ENCODE measurements at regions not wholly inside any gene's neighbourhood (a gene's known extent, or its start where the extent isn't known, plus 50 kb on each side); places are given as distances from the start of the nearest gene placed in this dataset.

DNA sequence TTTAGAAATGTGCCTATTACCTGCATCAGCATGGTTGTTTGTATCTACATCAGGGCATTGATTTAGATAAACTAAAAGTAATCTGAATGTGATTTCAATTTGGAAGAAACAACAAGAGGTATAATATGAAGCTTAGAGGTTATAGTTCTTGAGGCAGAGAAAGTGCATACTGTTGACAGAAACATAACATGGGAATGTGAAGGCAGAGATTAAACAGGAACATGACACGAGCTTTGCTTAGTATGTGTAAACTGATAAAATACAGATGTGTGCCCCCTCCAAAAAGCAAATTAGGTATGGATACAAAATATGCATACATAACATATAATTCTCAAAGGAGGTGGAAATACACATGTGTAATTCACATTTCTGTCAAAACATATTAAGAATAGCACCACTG lies 1180.2 kb upstream of the ADGRL3 start:
- H3K9me3 ChIP-seq (ENCODE audit: control insufficient read depth, insufficient read depth, low read length): no peaks in the 10 kb centered on the region
- no peaks in the 10 kb centered on the region for H3K4me1 ChIP-seq (ENCODE audit: control insufficient read depth, insufficient read depth, low read length)
- H3K27ac ChIP-seq (ENCODE audit: low read length): no peak overlapping the region
- WGBS (ENCODE audit: insufficient coverage, insufficient read length): no CpG with 5 or more reads among the region's 1 CpG
- H3K27me3 ChIP-seq (ENCODE audit: control insufficient read depth, insufficient read depth, low read length): no peaks in the 10 kb centered on the region
- no peaks in the 10 kb centered on the region for H3K36me3 ChIP-seq (ENCODE audit: control insufficient read depth, insufficient read depth, low read length)
- DNase-seq (ENCODE audit: low read depth, low spot score): no peak
- H3K4me3 ChIP-seq (ENCODE audit: low read length): no peak overlapping the region

DNA sequence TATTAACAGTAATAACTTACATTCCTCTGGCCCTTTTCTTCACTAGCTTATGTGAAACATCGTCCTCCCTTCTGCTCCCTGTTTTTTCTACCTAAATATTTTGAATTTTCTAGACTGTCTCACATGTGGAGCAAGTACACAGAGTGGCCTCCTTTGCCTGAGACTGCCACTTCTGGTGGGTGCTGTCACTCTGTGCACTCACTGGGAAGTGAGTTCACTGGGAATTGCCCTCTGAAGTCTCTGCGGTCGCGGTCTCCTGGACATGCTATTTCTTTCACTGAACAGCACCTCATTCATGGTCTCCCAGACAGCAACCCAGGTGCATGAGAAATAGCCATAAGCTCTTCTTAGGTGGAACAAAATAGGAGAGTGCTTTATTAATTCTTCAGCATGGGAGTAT lies 1179.7 kb upstream of the ADGRL3 start:
- no peaks in the 10 kb centered on the region for H3K4me1 ChIP-seq (ENCODE audit: control insufficient read depth, insufficient read depth, low read length)
- no peak overlapping the region for H3K4me3 ChIP-seq (ENCODE audit: low read length)
- no CpG with 5 or more reads among the region's 4 CpGs for WGBS (ENCODE audit: insufficient coverage, insufficient read length)
- H3K27ac ChIP-seq (ENCODE audit: low read length): no peak overlapping the region
- DNase-seq (ENCODE audit: low read depth, low spot score): no peak
- H3K36me3 ChIP-seq (ENCODE audit: control insufficient read depth, insufficient read depth, low read length): no peaks in the 10 kb centered on the region
- H3K27me3 ChIP-seq (ENCODE audit: control insufficient read depth, insufficient read depth, low read length): no peaks in the 10 kb centered on the region
- H3K9me3 ChIP-seq (ENCODE audit: control insufficient read depth, insufficient read depth, low read length): no peaks in the 10 kb centered on the region

DNA sequence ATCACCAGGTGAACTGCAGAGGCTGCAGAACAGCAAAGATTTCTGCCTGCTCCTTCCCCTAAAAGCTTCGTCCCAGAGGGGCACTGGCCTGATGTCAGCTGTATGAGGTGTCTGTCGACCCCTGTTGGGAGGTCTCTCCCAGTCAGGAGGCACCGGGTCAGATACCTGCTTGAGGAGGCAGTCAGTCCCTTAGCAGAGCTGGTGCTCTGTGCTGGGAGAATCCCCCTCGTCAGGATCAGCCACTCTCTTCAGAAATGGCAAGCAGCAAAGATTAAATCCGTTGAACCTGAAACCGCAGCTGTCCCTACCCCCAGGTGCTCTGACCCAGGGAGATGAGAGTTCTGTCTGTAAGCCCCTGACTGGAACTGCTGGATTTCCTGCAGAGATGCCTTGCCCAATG lies 1166.3 kb upstream of the ADGRL3 start:
- Histone ChIP-seq H3K4me1 (ENCODE audit: control insufficient read depth, insufficient read depth, low read length) (0 out of 2 replicates have a peak, but pooled peaks cover 1% of the 10 kb centered on the region), H3K4me3 (ENCODE audit: low read length) (no peak overlapping the region), H3K27me3 (ENCODE audit: control insufficient read depth, insufficient read depth, low read length) (no peaks in the 10 kb centered on the region), H3K9me3 (ENCODE audit: control insufficient read depth, insufficient read depth, low read length) (no peaks in the 10 kb centered on the region), H3K36me3 (ENCODE audit: control insufficient read depth, insufficient read depth, low read length) (no peaks in the 10 kb centered on the region), H3K27ac (ENCODE audit: low read length) (no peak overlapping the region)
- no CpG with 5 or more reads among the region's 6 CpGs for WGBS (ENCODE audit: insufficient coverage, insufficient read length)
- DNase-seq (ENCODE audit: low read depth, low spot score): no peak

DNA sequence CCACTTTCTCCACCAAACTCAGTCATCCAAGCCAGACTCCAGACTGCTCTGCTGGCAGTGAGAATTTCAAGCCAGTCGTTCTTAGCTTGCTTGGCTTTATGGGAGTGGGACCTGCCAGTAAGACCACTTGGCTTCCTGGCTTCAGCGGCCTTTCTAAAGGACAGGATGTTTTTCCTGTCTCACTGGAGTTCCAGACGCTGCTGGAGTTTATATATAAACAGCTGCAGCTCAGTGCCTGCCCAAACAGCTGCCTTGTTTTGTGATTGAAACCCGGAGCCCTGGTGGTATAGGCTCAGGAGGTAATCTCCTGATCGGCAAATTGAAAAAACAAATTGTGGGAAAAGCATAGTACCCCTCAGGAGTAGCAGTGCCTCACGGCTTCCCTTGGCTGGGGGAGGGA lies 1165.8 kb upstream of the ADGRL3 start:
- Histone ChIP-seq H3K27me3 (ENCODE audit: control insufficient read depth, insufficient read depth, low read length) (no peaks in the 10 kb centered on the region), H3K27ac (ENCODE audit: low read length) (no peak overlapping the region), H3K4me1 (ENCODE audit: control insufficient read depth, insufficient read depth, low read length) (0 out of 2 replicates have a peak, but pooled peaks cover 1% of the 10 kb centered on the region), H3K9me3 (ENCODE audit: control insufficient read depth, insufficient read depth, low read length) (no peaks in the 10 kb centered on the region), H3K4me3 (ENCODE audit: low read length) (no peak overlapping the region), H3K36me3 (ENCODE audit: control insufficient read depth, insufficient read depth, low read length) (no peaks in the 10 kb centered on the region)
- DNase-seq (ENCODE audit: low read depth, low spot score): no peak
- WGBS (ENCODE audit: insufficient coverage, insufficient read length): no CpG with 5 or more reads among the region's 6 CpGs

DNA sequence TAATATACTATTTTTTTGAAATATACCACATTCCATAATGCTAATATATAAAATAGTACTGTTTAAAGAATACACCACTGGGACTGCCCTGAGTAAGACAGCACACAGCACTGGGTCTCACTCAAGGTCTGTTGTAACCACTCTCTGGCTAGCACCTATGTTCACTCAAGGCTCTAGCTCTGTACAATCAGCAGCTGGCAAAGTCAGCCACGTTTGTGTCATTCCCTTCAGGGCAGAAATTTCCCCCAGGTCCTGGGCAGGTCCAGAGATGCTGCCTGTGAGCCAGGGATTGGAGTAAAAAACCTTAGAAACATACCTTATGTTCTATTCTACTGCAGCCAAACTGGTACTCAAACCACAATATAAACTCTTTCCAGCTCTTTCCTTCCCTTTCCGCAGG lies 1160.2 kb upstream of the ADGRL3 start:
- H3K27me3 ChIP-seq (ENCODE audit: control insufficient read depth, insufficient read depth, low read length): no peaks in the 10 kb centered on the region
- no peak overlapping the region for H3K27ac ChIP-seq (ENCODE audit: low read length)
- H3K4me3 ChIP-seq (ENCODE audit: low read length): no peak overlapping the region
- WGBS (ENCODE audit: insufficient coverage, insufficient read length): no CpG with 5 or more reads among the region's 2 CpGs
- H3K9me3 ChIP-seq (ENCODE audit: control insufficient read depth, insufficient read depth, low read length): no peaks in the 10 kb centered on the region; the same call in 1 of the 2 replicates
- no peak for DNase-seq (ENCODE audit: low read depth, low spot score)
- no peaks in the 10 kb centered on the region; the same call in 1 of the 2 replicates for H3K36me3 ChIP-seq (ENCODE audit: control insufficient read depth, insufficient read depth, low read length)
- H3K4me1 ChIP-seq (ENCODE audit: control insufficient read depth, insufficient read depth, low read length): no peaks in the 10 kb centered on the region

DNA sequence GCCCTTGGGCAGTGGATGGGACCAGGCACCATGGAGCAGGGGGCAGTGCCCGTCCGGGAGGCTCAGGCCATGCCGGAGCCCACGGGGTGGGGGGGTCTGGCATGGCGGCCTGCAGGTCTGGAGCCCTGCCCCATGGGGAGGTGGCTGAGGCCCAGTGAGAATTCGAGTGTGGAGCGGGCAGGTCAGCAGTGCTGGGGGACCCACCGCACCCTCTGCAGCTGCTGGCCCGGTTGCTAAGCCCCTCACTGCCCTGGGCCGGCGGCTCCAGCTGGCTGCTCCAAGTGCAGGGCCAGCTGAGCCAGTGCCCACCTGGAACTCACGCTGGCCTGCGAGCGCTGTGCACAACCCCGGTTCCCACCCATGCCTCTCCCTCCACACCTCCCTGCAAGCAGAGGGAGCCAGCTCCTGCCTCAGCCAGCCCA lies 1157.9 kb upstream of the ADGRL3 start:
- Histone ChIP-seq H3K27ac (ENCODE audit: low read length) (no peak overlapping the region), H3K4me1 (ENCODE audit: control insufficient read depth, insufficient read depth, low read length) (no peaks in the 10 kb centered on the region), H3K36me3 (ENCODE audit: control insufficient read depth, insufficient read depth, low read length) (no peaks in the 10 kb centered on the region; the same call in 1 of the 2 replicates), H3K4me3 (ENCODE audit: low read length) (no peak overlapping the region), H3K27me3 (ENCODE audit: control insufficient read depth, insufficient read depth, low read length) (no peaks in the 10 kb centered on the region), H3K9me3 (ENCODE audit: control insufficient read depth, insufficient read depth, low read length) (no peaks in the 10 kb centered on the region; the same call in 1 of the 2 replicates)
- DNase-seq (ENCODE audit: low read depth, low spot score): no peak
- WGBS (ENCODE audit: insufficient coverage, insufficient read length): no CpG with 5 or more reads among the region's 15 CpGs

DNA sequence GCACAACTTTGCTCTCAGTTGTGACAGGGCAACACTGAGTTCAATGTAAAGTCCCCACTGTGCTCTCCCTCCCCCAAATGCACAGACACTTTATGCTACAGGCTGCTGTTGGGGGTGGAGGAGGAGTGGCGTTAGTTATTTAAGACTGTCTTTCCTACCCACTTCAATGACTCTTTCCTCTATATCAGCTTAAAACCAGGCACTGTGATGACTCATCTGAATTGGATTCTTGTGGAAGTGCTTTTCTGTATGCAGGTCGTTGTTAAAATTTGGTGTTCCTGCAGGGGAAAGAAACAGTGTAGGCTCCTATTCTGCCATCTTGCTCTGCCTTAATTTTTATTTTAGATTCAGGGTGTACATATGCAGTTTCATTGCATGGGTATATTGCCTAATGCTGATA lies 1157.2 kb upstream of the ADGRL3 start:
- no peaks in the 10 kb centered on the region for H3K27me3 ChIP-seq (ENCODE audit: control insufficient read depth, insufficient read depth, low read length)
- H3K36me3 ChIP-seq (ENCODE audit: control insufficient read depth, insufficient read depth, low read length): no peaks in the 10 kb centered on the region; the same call in 1 of the 2 replicates
- no peak for DNase-seq (ENCODE audit: low read depth, low spot score)
- WGBS (ENCODE audit: insufficient coverage, insufficient read length): no CpG with 5 or more reads among the region's 2 CpGs
- H3K9me3 ChIP-seq (ENCODE audit: control insufficient read depth, insufficient read depth, low read length): no peaks in the 10 kb centered on the region; the same call in 1 of the 2 replicates
- no peaks in the 10 kb centered on the region for H3K4me1 ChIP-seq (ENCODE audit: control insufficient read depth, insufficient read depth, low read length)
- H3K27ac ChIP-seq (ENCODE audit: low read length): no peak overlapping the region
- H3K4me3 ChIP-seq (ENCODE audit: low read length): no peak overlapping the region

DNA sequence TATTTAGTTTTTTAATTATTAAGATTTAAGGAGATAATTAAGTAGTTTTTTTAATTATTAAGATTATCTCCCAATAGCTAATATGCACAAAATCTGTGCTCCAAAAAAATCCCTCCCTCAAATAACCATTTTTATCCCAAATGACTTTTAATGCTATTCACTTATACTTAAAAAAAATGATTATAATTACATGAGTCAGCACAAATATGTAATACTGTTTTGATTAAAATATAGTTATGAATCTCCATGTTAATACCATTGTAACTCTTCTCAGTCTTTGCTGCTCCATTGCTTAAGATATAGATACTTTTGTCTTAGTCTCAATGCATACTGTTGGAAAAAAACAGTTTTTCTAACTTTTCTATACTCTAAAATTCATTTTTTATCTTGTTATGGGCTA lies 1121.1 kb upstream of the ADGRL3 start:
- Histone ChIP-seq H3K4me3 (ENCODE audit: low read length) (no peak overlapping the region), H3K9me3 (ENCODE audit: control insufficient read depth, insufficient read depth, low read length) (no peaks in the 10 kb centered on the region), H3K27ac (ENCODE audit: low read length) (no peak overlapping the region), H3K4me1 (ENCODE audit: control insufficient read depth, insufficient read depth, low read length) (no peaks in the 10 kb centered on the region), H3K27me3 (ENCODE audit: control insufficient read depth, insufficient read depth, low read length) (no peaks in the 10 kb centered on the region), H3K36me3 (ENCODE audit: control insufficient read depth, insufficient read depth, low read length) (no peaks in the 10 kb centered on the region)
- DNase-seq (ENCODE audit: low read depth, low spot score): no peak

DNA sequence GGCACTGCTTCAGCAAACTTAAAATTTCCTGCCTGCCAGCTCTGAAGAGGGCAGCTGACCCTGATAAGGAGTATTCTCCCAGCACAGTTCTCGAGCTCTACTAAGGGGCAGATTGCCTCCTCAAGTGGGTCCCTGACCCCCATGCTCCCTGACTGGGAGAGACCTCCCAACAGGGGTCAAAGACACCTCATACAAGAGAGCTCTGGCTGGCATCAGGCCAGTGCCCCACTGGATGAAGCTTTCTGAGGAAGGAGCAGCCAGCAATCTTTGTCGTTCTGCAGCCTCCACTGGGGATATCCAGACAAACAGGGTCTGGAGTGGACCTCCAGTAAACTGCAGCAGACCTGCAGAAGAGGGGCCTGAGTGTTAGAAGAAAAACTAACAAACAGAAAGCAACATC lies 1118.3 kb upstream of the ADGRL3 start:
- Histone ChIP-seq H3K27ac (ENCODE audit: low read length) (no peak overlapping the region), H3K36me3 (ENCODE audit: control insufficient read depth, insufficient read depth, low read length) (no peaks in the 10 kb centered on the region), H3K4me1 (ENCODE audit: control insufficient read depth, insufficient read depth, low read length) (no peaks in the 10 kb centered on the region), H3K27me3 (ENCODE audit: control insufficient read depth, insufficient read depth, low read length) (no peaks in the 10 kb centered on the region), H3K9me3 (ENCODE audit: control insufficient read depth, insufficient read depth, low read length) (no peaks in the 10 kb centered on the region), H3K4me3 (ENCODE audit: low read length) (no peak overlapping the region)
- WGBS (ENCODE audit: insufficient coverage, insufficient read length): no CpG with 5 or more reads among the region's 2 CpGs
- no peak for DNase-seq (ENCODE audit: low read depth, low spot score)

DNA sequence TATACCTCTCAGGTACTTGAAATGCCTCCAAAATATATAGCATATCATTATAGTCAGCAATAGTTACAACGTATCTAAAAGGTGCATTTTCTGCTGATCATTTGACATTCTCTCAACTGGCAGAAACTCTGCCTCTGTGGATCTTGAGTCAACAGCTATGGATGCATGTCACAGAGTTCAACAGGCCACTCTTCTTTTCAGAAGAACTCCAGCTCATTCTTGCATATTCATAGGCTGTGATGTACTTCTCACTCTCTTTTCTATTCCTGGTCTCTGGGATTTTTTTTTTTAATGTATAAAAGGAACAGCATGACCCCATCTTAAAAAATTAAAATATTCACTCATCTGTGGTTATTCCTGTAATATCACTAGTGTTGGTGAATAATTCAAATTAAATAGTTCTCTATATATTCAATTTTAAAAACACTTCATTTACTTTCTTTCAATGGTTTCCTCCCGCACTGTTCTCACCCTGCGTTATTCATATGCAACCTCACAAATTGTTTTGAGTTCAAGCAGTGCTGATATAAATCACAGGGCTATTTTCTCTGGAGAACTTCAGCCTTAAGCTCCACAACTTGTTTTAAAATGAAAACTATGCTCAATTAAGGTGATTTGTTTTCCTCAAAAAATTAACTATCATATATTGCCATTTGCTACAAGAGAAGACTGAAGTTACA lies 1111.2 kb upstream of the ADGRL3 start:
- Histone ChIP-seq H3K4me3 (ENCODE audit: low read length) (no peak overlapping the region), H3K27me3 (ENCODE audit: control insufficient read depth, insufficient read depth, low read length) (no peaks in the 10 kb centered on the region), H3K36me3 (ENCODE audit: control insufficient read depth, insufficient read depth, low read length) (no peaks in the 10 kb centered on the region), H3K4me1 (ENCODE audit: control insufficient read depth, insufficient read depth, low read length) (no peaks in the 10 kb centered on the region), H3K27ac (ENCODE audit: low read length) (no peak overlapping the region), H3K9me3 (ENCODE audit: control insufficient read depth, insufficient read depth, low read length) (no peaks in the 10 kb centered on the region)
- WGBS (ENCODE audit: insufficient coverage, insufficient read length): no CpG with 5 or more reads among the region's 3 CpGs
- DNase-seq (ENCODE audit: low read depth, low spot score): no peak

DNA sequence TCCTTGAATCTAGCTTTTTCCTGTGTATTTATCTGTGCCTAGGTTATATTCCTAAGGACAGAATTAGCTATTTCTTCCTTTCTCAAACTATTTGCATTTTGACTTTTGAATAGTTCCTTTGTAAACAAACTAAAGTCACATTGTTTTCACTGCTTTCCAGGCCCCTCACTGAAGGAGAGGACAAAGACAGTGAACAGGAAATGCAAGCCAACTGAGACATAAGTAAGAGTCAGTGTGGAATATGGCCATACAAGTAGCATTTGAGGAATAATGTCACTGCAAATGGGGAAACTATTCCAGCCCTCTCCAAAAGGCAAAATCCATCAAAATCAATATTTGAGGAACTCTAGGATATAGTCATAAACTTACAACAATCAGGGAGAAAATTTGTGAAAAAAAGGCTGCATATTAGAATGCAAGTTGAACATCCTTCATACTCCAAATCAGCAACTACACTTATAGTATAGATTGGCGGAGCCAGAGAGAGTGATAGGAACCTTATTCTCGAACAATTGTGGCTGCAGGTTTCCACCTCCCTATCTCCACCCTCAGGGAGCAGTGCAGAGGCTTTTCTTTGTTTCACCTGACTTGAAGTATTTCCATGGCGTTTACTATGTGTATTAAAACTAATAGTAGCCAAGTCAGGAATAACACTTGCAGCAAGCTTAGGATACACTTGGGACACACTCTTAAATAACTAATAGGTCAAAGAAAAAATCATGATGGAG lies 1110.4 kb upstream of the ADGRL3 start:
- no CpG with 5 or more reads among the region's 3 CpGs for WGBS (ENCODE audit: insufficient coverage, insufficient read length)
- Histone ChIP-seq H3K9me3 (ENCODE audit: control insufficient read depth, insufficient read depth, low read length) (no peaks in the 10 kb centered on the region), H3K27me3 (ENCODE audit: control insufficient read depth, insufficient read depth, low read length) (no peaks in the 10 kb centered on the region), H3K36me3 (ENCODE audit: control insufficient read depth, insufficient read depth, low read length) (no peaks in the 10 kb centered on the region), H3K4me3 (ENCODE audit: low read length) (no peak overlapping the region), H3K27ac (ENCODE audit: low read length) (no peak overlapping the region), H3K4me1 (ENCODE audit: control insufficient read depth, insufficient read depth, low read length) (no peaks in the 10 kb centered on the region)
- no peak for DNase-seq (ENCODE audit: low read depth, low spot score)

All from iPS DF 6.9 (cell line).